SK-N-SH (cell line): ENCODE measurements at regions not wholly inside any gene's neighbourhood (a gene's known extent, or its start where the extent isn't known, plus 50 kb on each side); places are given as distances from the start of the nearest gene placed in this dataset.

Experiments used
- CTCF ChIA-PET: fragments of 300-600, 350-600 bp; formaldehyde crosslinking; extraction: SDS; loops from one replicate; lab custom pipeline; 2021; lab: Yijun Ruan, JAX
- POLR2A ChIA-PET: fragments of 350-600 bp; sonication (Branson Sonifier 250); formaldehyde crosslinking; extraction: SDS; loops from one replicate; lab custom pipeline; 2020; ENCODE audit warnings: antibody characterized with exemption, inconsistent platforms; lab: Yijun Ruan, JAX
- DNase-seq: peaks from one replicate; pipeline ENCODE4 v3.0.0; 2012
- H2AFZ ChIP-seq: fragments of 200-600 bp; sonication (generic); 2 replicates; pipeline ENCODE4 v1.8.1; 2016; ENCODE audit warnings: antibody characterized with exemption, mild to moderate bottlenecking, low read depth
- H3F3A ChIP-seq: fragments of 200-600 bp; sonication (generic); replicated peaks from 2 replicates; pipeline ENCODE3; 2016; ENCODE audit warnings: antibody characterized with exemption, mild to moderate bottlenecking; ENCODE audit not compliant: insufficient read depth
- H3K27ac ChIP-seq, 2 experiments: fragments of 200-500 bp in 1 of 2; fragments of 200-600 bp in 1 of 2; sonication (Bioruptor generic) in 1 of 2; sonication (generic), shearing (Covaris generic) in 1 of 2; 2 replicates each; pipeline versions ENCODE4 v1.5.1 to v1.6.1; 2014 to 2016; ENCODE audit warnings: low read depth in 2 of 2, inconsistent platforms in 1 of 2, low read length in 1 of 2, mild to moderate bottlenecking in 1 of 2, mixed read lengths in 1 of 2
- H3K27me3 ChIP-seq: fragments of 200-600 bp; sonication (generic), shearing (Covaris generic); 2 replicates; pipeline ENCODE4 v1.6.1; 2016; ENCODE audit warnings: mixed run types; ENCODE audit not compliant: insufficient read depth
- H3K36me3 ChIP-seq, 2 experiments: fragments of 200-500 bp in 1 of 2; fragments of 200-600 bp in 1 of 2; sonication (Bioruptor generic) in 1 of 2; sonication (generic) in 1 of 2; replicated peaks in 1 of 2; 2 replicates each; pipeline versions ENCODE3 to v1.5.1; 2014 to 2016; ENCODE audit warnings: low read length in 1 of 2, mild to moderate bottlenecking in 1 of 2; ENCODE audit not compliant: insufficient read depth in 2 of 2, control insufficient read depth in 1 of 2
- H3K4me1 ChIP-seq, 2 experiments: fragments of 200-500 bp in 1 of 2; fragments of 200-600 bp in 1 of 2; sonication (Bioruptor generic) in 1 of 2; sonication (generic), shearing (Covaris generic) in 1 of 2; 2 replicates each; pipeline versions ENCODE4 v1.5.1 to v1.6.1; 2014 to 2016; ENCODE audit warnings: low read depth in 1 of 2, low read length in 1 of 2, mixed run types in 1 of 2; ENCODE audit not compliant: insufficient read depth in 2 of 2, control insufficient read depth in 1 of 2
- H3K4me2 ChIP-seq: fragments of 200-600 bp; sonication (generic), shearing (Covaris generic); 2 replicates; pipeline ENCODE4 v1.6.1; 2017; ENCODE audit warnings: mixed run types
- H3K4me3 ChIP-seq, 2 experiments: fragments of 200-500 bp in 1 of 2; fragments of 200-600 bp in 1 of 2; sonication (Bioruptor generic) in 1 of 2; sonication (generic), shearing (Covaris generic) in 1 of 2; 2 replicates each; pipeline versions ENCODE4 v1.5.1 to v1.8.1; 2014 to 2016; ENCODE audit warnings: low read depth in 2 of 2, inconsistent platforms in 1 of 2, low read length in 1 of 2, mild to moderate bottlenecking in 1 of 2, mixed read lengths in 1 of 2, moderate library complexity in 1 of 2
- H3K79me2 ChIP-seq: fragments of 200-600 bp; sonication (generic); 2 replicates; pipeline ENCODE4 v1.8.1; 2017; ENCODE audit warnings: mild to moderate bottlenecking; ENCODE audit not compliant: insufficient read depth
- H3K9ac ChIP-seq: fragments of 200-600 bp; sonication (generic); 2 replicates; pipeline ENCODE4 v1.6.1; 2017; ENCODE audit warnings: mixed run types
- H3K9me2 ChIP-seq: fragments of 200-600 bp; sonication (generic); 2 replicates; pipeline ENCODE4 v1.6.1; 2017; ENCODE audit warnings: mixed run types
- H3K9me3 ChIP-seq: fragments of 200-600 bp; sonication (generic); 2 replicates; pipeline ENCODE4 v1.6.1; 2017; ENCODE audit warnings: mixed run types, mild to moderate bottlenecking, moderate library complexity
- H4K20me1 ChIP-seq: fragments of 200-600 bp; sonication (generic); 2 replicates; pipeline ENCODE4 v1.6.1; 2017; ENCODE audit warnings: mild to moderate bottlenecking, mixed run types; ENCODE audit not compliant: insufficient read depth
- CTCF ChIP-seq: fragments of 200-600 bp; sonication (generic); IDR thresholded peaks from 2 replicates; pipeline ENCODE4 v1.6.1; 2017; ENCODE audit warnings: antibody characterized with exemption, mild to moderate bottlenecking, moderate library complexity
- EZH2phosphoT487 ChIP-seq: fragments of 200-600 bp; sonication (generic); IDR thresholded peaks from 2 replicates; pipeline ENCODE4 v1.6.1; 2017; ENCODE audit warnings: low read depth, mixed run types, mild to moderate bottlenecking, antibody characterized with exemption, moderate library complexity, borderline replicate concordance
- FOXJ3 ChIP-seq: sonication (generic); formaldehyde crosslinking; IDR thresholded peaks from 2 replicates; pipeline ENCODE4 v1.5.1; 2020; ENCODE audit warnings: mild to moderate bottlenecking, missing genetic modification reagents
- GATA2 ChIP-seq: sonication (generic); formaldehyde crosslinking; IDR thresholded peaks from 2 replicates; pipeline ENCODE4 v1.5.0; 2020; ENCODE audit warnings: mild to moderate bottlenecking, missing genetic modification reagents
- IRF3 ChIP-seq: fragments of 150-350 bp; IDR thresholded peaks from 2 replicates; pipeline ENCODE4 v1.6.1; 2016; ENCODE audit warnings: mild to moderate bottlenecking, low read depth, low read length
- JUND ChIP-seq: IDR thresholded peaks from 2 replicates; pipeline ENCODE4 v1.4.0; 2012
- NFIC ChIP-seq: IDR thresholded peaks from 2 replicates; pipeline ENCODE4 v1.4.0; 2012; ENCODE audit warnings: borderline replicate concordance
- POLR2AphosphoS5 ChIP-seq: IDR thresholded peaks from 2 replicates; pipeline ENCODE4 v1.6.1; 2012; ENCODE audit warnings: low read depth, low read length
- RAD21 ChIP-seq: IDR thresholded peaks from 2 replicates; pipeline ENCODE4 v1.6.1; 2012; ENCODE audit warnings: mild to moderate bottlenecking, low read length
- RCOR1 ChIP-seq: fragments of 150-350 bp; IDR thresholded peaks from 2 replicates; pipeline ENCODE4 v1.6.1; 2017; ENCODE audit warnings: antibody characterized with exemption, low read length
- RFX5 ChIP-seq: IDR thresholded peaks from 2 replicates; pipeline ENCODE4 v1.6.1; 2012; ENCODE audit warnings: mild to moderate bottlenecking, improper control_type of control experiment, low read length
- RXRA ChIP-seq: IDR thresholded peaks from 2 replicates; pipeline ENCODE4 v1.4.0; 2012; ENCODE audit warnings: low read depth, mild to moderate bottlenecking, borderline replicate concordance
- SMC3 ChIP-seq: IDR thresholded peaks from 2 replicates; pipeline ENCODE4 v1.6.1; 2012; ENCODE audit warnings: low read depth, low read length, improper control_type of control experiment
- TAF1 ChIP-seq: IDR thresholded peaks from 2 replicates; pipeline ENCODE4 v1.6.1; 2012; ENCODE audit warnings: low read depth, mild to moderate bottlenecking, low read length, moderate library complexity, borderline replicate concordance
- TCF12 ChIP-seq: IDR thresholded peaks from 2 replicates; pipeline ENCODE4 v1.4.0; 2012
- USF2 ChIP-seq: fragments of 150-350 bp; IDR thresholded peaks from 2 replicates; pipeline ENCODE4 v1.6.1; 2017; ENCODE audit warnings: antibody characterized with exemption, low read length, low read depth, borderline replicate concordance
- WGBS: methylation state at CpG from one replicate; pipeline ENCODE4 v1.1.6; 2017; ENCODE audit warnings: low lambda C conversion rate; 5-methylcytosine and 5-hydroxymethylcytosine counted together
- TF ChIP-seq, protein P1 (sequence below): IDR thresholded peaks from 2 replicates; pipeline ENCODE4 v1.4.0; 2012; ENCODE audit warnings: low read depth
- TF ChIP-seq, protein P2 (sequence below): IDR thresholded peaks from 2 replicates; pipeline ENCODE4; 2012
- TF ChIP-seq, protein P3 (sequence below): IDR thresholded peaks from 2 replicates; pipeline ENCODE4 v1.4.0; 2012; ENCODE audit warnings: low read depth, borderline replicate concordance

GRCh38 chr2:40511661-40512213 lies 59.8 kb upstream of the SLC8A1 start:
- Histone ChIP-seq H3F3A (no peaks in the 10 kb centered on the region), H3K9me3 (no peaks in the 10 kb centered on the region), H3K36me3 (no peaks in the 10 kb centered on the region), H3K4me2 (no peak overlapping the region), H3K9ac (no peak overlapping the region), H3K4me3 (no peak overlapping the region), H3K27me3 (no peaks in the 10 kb centered on the region), H3K4me1 (no peaks in the 10 kb centered on the region; a peak in 1 of 4 replicates), H3K79me2 (no peaks in the 10 kb centered on the region), H3K27ac (no peak overlapping the region), H2AFZ (no peak overlapping the region), H3K9me2 (no peaks in the 10 kb centered on the region), H4K20me1 (no peaks in the 10 kb centered on the region)
- DNase-seq: no peak
- TF ChIP-seq RFX5: no peak
- no peak for TF ChIP-seq RAD21
- no peak for TF ChIP-seq SMC3
- no peak for TF ChIP-seq USF2
- TF ChIP-seq CTCF: no peak
- TF ChIP-seq, protein P1, sequence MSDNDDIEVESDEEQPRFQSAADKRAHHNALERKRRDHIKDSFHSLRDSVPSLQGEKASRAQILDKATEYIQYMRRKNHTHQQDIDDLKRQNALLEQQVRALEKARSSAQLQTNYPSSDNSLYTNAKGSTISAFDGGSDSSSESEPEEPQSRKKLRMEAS: no peak
- no peak for TF ChIP-seq FOXJ3 (CRISPR knock-in tag)
- TF ChIP-seq, protein P2, sequence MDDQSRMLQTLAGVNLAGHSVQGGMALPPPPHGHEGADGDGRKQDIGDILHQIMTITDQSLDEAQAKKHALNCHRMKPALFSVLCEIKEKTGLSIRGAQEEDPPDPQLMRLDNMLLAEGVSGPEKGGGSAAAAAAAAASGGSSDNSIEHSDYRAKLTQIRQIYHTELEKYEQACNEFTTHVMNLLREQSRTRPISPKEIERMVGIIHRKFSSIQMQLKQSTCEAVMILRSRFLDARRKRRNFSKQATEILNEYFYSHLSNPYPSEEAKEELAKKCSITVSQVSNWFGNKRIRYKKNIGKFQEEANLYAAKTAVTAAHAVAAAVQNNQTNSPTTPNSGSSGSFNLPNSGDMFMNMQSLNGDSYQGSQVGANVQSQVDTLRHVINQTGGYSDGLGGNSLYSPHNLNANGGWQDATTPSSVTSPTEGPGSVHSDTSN: no peak
- no peak for TF ChIP-seq RXRA
- no peak for TF ChIP-seq EZH2phosphoT487
- TF ChIP-seq IRF3: no peak
- no peak for TF ChIP-seq GATA2
- TF ChIP-seq JUND: no peak
- no peak for TF ChIP-seq TAF1
- no peak for TF ChIP-seq POLR2AphosphoS5
- no peak for TF ChIP-seq TCF12
- TF ChIP-seq RCOR1: no peak
- TF ChIP-seq, protein P3, sequence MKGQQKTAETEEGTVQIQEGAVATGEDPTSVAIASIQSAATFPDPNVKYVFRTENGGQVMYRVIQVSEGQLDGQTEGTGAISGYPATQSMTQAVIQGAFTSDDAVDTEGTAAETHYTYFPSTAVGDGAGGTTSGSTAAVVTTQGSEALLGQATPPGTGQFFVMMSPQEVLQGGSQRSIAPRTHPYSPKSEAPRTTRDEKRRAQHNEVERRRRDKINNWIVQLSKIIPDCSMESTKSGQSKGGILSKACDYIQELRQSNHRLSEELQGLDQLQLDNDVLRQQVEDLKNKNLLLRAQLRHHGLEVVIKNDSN: no peak
- TF ChIP-seq NFIC: no peak
- ChIA-PET POLR2A (no interaction called here), CTCF (interaction anchor here (0.9 to 1.9 kb wide), 4 partner anchors 18 to 51 kb away, joined by 3 to 6 read pairs (median 3); no protein-coding TSS in a partner anchor)
- 58% methylated on average over 9 of the region's 9 CpGs for WGBS
